GM23338 (cell line): ENCODE measurements at regions not wholly inside any gene's neighbourhood (a gene's known extent, or its start where the extent isn't known, plus 50 kb on each side); places are given as distances from the start of the nearest gene placed in this dataset.

Source experiments
- ATAC-seq: fragments of 200-7000 bp; cut with Tn5 transposase; 3 replicates; pipeline ENCODE4 v1.9.1; 2020
- DNase-seq: peaks from one replicate; pipeline ENCODE4 v3.0.0-alpha.2; 2015; ENCODE audit warnings: low spot score
- H2AFZ ChIP-seq: fragments of 200-600 bp; sonication (generic); 2 replicates; pipeline ENCODE4 v1.8.0; 2016; ENCODE audit warnings: antibody characterized with exemption, mild to moderate bottlenecking, moderate library complexity
- H3F3A ChIP-seq: fragments of 200-600 bp; sonication (generic); replicated peaks from 2 replicates; pipeline ENCODE4 v1.8.0; 2017; ENCODE audit warnings: antibody characterized with exemption, mixed run types, low read depth
- H3K27ac ChIP-seq: fragments of 200-600 bp; sonication (generic); 2 replicates; pipeline ENCODE4 v1.6.1; 2016; ENCODE audit warnings: low read depth
- H3K27me3 ChIP-seq: fragments of 200-600 bp; sonication (generic); 2 replicates; pipeline ENCODE4 v1.8.0; 2016; ENCODE audit warnings: mild to moderate bottlenecking, mixed run types, moderate library complexity; ENCODE audit not compliant: insufficient read depth
- H3K36me3 ChIP-seq: fragments of 200-600 bp; sonication (generic); 2 replicates; pipeline ENCODE4 v1.8.0; 2016; ENCODE audit warnings: mild to moderate bottlenecking; ENCODE audit not compliant: insufficient read depth
- H3K4me1 ChIP-seq: fragments of 200-600 bp; sonication (generic); 2 replicates; pipeline ENCODE4 v1.8.0; 2016; ENCODE audit warnings: mild to moderate bottlenecking, moderate library complexity; ENCODE audit not compliant: insufficient read depth
- H3K4me2 ChIP-seq: fragments of 200-600 bp; sonication (generic); 2 replicates; pipeline ENCODE4 v1.7.1; 2017; ENCODE audit warnings: mixed run types
- H3K4me3 ChIP-seq: fragments of 200-600 bp; sonication (generic); 2 replicates; pipeline ENCODE4 v1.6.1; 2016; ENCODE audit warnings: mixed run types
- H3K79me2 ChIP-seq: fragments of 200-600 bp; sonication (generic); replicated peaks from 2 replicates; pipeline ENCODE4 v1.8.0; 2017; ENCODE audit warnings: mild to moderate bottlenecking; ENCODE audit not compliant: insufficient read depth
- H3K9me2 ChIP-seq: fragments of 200-600 bp; sonication (generic); 2 replicates; pipeline ENCODE4 v1.8.0; 2017; ENCODE audit not compliant: insufficient read depth
- H4K20me1 ChIP-seq: fragments of 200-600 bp; sonication (generic); replicated peaks from 2 replicates; pipeline ENCODE4 v1.8.0; 2017; ENCODE audit warnings: mild to moderate bottlenecking; ENCODE audit not compliant: insufficient read depth
- H3K27ac Mint-ChIP-seq: 2 replicates; pipeline ENCODE4 v1.8.0; 2020; ENCODE audit warnings: inconsistent platforms, mild to moderate bottlenecking, moderate library complexity, mixed read lengths
- H3K27me3 Mint-ChIP-seq: 3 replicates; pipeline ENCODE4 v1.8.0; 2022; ENCODE audit warnings: low read depth, mild to moderate bottlenecking, moderate library complexity, mixed read lengths, inconsistent platforms; ENCODE audit not compliant: insufficient read depth, poor library complexity
- H3K36me3 Mint-ChIP-seq: 3 replicates; pipeline ENCODE4 v1.8.0; 2021; ENCODE audit warnings: low read depth, mild to moderate bottlenecking, inconsistent platforms, moderate library complexity, mixed read lengths
- H3K4me1 Mint-ChIP-seq: 3 replicates; pipeline ENCODE4 v1.8.0; 2020; ENCODE audit warnings: mild to moderate bottlenecking, inconsistent platforms, mixed read lengths
- H3K4me3 Mint-ChIP-seq: 3 replicates; pipeline ENCODE4 v1.8.0; 2021; ENCODE audit warnings: moderate library complexity, mild to moderate bottlenecking, inconsistent platforms, mixed read lengths
- H3K9me3 Mint-ChIP-seq: 3 replicates; pipeline ENCODE4 v1.8.0; 2020; ENCODE audit warnings: moderate library complexity, mild to moderate bottlenecking, inconsistent platforms, mixed read lengths
- CREB1 ChIP-seq: fragments of 250-450 bp; sonication (Bioruptor Pico); IDR thresholded peaks from 2 replicates; pipeline ENCODE4 v1.5.0; 2020; ENCODE audit warnings: low read depth, mild to moderate bottlenecking, moderate library complexity
- CTCF ChIP-seq, 2 experiments: fragments of 200-600 bp in 1 of 2; sonication (generic) in 1 of 2; conservative IDR thresholded peaks; 2 replicates each; pipeline versions ENCODE4 v1.5.1 to v1.6.1; 2016 to 2017; ENCODE audit warnings: antibody characterized with exemption in 2 of 2, low read depth in 2 of 2, mild to moderate bottlenecking in 2 of 2, moderate library complexity in 1 of 2
- ETS1 ChIP-seq: IDR thresholded peaks from 2 replicates; pipeline ENCODE4 v1.6.1; 2016; ENCODE audit warnings: antibody characterized with exemption
- EZH2 ChIP-seq: fragments of 200-600 bp; sonication (generic); IDR thresholded peaks from one replicate; pipeline ENCODE4 v1.8.0; 2017; ENCODE audit warnings: antibody characterized with exemption, mild to moderate bottlenecking, low read depth; ENCODE audit not compliant: unreplicated experiment
- EZH2phosphoT487 ChIP-seq: fragments of 200-600 bp; sonication (generic); IDR thresholded peaks from one replicate; pipeline ENCODE4 v1.8.1; 2018; ENCODE audit warnings: antibody characterized with exemption; ENCODE audit not compliant: unreplicated experiment
- JUNB ChIP-seq: IDR thresholded peaks from one replicate; pipeline ENCODE4 v1.6.1; 2016; ENCODE audit warnings: antibody characterized with exemption; ENCODE audit not compliant: unreplicated experiment
- NANOG ChIP-seq: IDR thresholded peaks from 2 replicates; pipeline ENCODE4 v1.6.1; 2016; ENCODE audit warnings: antibody characterized with exemption, borderline replicate concordance
- POLR2AphosphoS5 ChIP-seq: IDR thresholded peaks from 2 replicates; pipeline ENCODE4 v1.6.1; 2016; ENCODE audit warnings: antibody characterized with exemption, low read depth
- STAT1 ChIP-seq: IDR thresholded peaks from one replicate; pipeline ENCODE4 v1.6.1; 2016; ENCODE audit warnings: antibody characterized with exemption; ENCODE audit not compliant: unreplicated experiment
- ZNF114 ChIP-seq: fragments of 250-450 bp; sonication (Bioruptor Pico); IDR thresholded peaks from 2 replicates; pipeline ENCODE4 v1.5.0; 2020; ENCODE audit warnings: mild to moderate bottlenecking, moderate library complexity
- ZNF331 ChIP-seq: fragments of 250-450 bp; sonication (Bioruptor Pico); IDR thresholded peaks from 2 replicates; pipeline ENCODE4 v1.5.0; 2020; ENCODE audit warnings: low read depth, mild to moderate bottlenecking, moderate library complexity
- TF ChIP-seq, protein P1 (sequence below): fragments of 250-450 bp; sonication (Bioruptor Pico); IDR thresholded peaks from 2 replicates; pipeline ENCODE4 v1.5.0; 2020; ENCODE audit warnings: mild to moderate bottlenecking, moderate library complexity
- TF ChIP-seq, protein P2 (sequence below): IDR thresholded peaks from one replicate; pipeline ENCODE4 v1.6.1; 2018; ENCODE audit warnings: antibody characterized with exemption; ENCODE audit not compliant: unreplicated experiment

GRCh38 chr5:98631311-98632054, 142.0 kb upstream of the RGMB start:
- no peak overlapping the region for H3K27ac ChIP-seq
- ATAC-seq: no peak
- DNase-seq: no peak
- Mint-ChIP-seq H3K36me3 (no peaks in the 10 kb centered on the region), H3K4me1 (peaks cover 12% of the 10 kb centered on the region), H3K27ac (no peak overlapping the region), H3K27me3 (peaks cover 3% of the 10 kb centered on the region), H3K9me3 (peaks cover 6% of the 10 kb centered on the region; the same call in 2 of the 3 replicates), H3K4me3 (no peak overlapping the region)
- H2AFZ ChIP-seq: no peak overlapping the region
- TF ChIP-seq JUNB (no peak), CREB1 (CRISPR knock-in tag) (no peak), ZNF114 (no peak), CTCF (conservative IDR thresholded peaks at IDR 0.05; ENCODE audit: low read depth in 2 of 2) (no peak), EZH2 (no peak), NANOG (no peak), EZH2phosphoT487 (no peak), POLR2AphosphoS5 (no peak), ETS1 (no peak), STAT1 (no peak), ZNF331 (CRISPR knock-in tag) (no peak)
- TF ChIP-seq, protein P1, sequence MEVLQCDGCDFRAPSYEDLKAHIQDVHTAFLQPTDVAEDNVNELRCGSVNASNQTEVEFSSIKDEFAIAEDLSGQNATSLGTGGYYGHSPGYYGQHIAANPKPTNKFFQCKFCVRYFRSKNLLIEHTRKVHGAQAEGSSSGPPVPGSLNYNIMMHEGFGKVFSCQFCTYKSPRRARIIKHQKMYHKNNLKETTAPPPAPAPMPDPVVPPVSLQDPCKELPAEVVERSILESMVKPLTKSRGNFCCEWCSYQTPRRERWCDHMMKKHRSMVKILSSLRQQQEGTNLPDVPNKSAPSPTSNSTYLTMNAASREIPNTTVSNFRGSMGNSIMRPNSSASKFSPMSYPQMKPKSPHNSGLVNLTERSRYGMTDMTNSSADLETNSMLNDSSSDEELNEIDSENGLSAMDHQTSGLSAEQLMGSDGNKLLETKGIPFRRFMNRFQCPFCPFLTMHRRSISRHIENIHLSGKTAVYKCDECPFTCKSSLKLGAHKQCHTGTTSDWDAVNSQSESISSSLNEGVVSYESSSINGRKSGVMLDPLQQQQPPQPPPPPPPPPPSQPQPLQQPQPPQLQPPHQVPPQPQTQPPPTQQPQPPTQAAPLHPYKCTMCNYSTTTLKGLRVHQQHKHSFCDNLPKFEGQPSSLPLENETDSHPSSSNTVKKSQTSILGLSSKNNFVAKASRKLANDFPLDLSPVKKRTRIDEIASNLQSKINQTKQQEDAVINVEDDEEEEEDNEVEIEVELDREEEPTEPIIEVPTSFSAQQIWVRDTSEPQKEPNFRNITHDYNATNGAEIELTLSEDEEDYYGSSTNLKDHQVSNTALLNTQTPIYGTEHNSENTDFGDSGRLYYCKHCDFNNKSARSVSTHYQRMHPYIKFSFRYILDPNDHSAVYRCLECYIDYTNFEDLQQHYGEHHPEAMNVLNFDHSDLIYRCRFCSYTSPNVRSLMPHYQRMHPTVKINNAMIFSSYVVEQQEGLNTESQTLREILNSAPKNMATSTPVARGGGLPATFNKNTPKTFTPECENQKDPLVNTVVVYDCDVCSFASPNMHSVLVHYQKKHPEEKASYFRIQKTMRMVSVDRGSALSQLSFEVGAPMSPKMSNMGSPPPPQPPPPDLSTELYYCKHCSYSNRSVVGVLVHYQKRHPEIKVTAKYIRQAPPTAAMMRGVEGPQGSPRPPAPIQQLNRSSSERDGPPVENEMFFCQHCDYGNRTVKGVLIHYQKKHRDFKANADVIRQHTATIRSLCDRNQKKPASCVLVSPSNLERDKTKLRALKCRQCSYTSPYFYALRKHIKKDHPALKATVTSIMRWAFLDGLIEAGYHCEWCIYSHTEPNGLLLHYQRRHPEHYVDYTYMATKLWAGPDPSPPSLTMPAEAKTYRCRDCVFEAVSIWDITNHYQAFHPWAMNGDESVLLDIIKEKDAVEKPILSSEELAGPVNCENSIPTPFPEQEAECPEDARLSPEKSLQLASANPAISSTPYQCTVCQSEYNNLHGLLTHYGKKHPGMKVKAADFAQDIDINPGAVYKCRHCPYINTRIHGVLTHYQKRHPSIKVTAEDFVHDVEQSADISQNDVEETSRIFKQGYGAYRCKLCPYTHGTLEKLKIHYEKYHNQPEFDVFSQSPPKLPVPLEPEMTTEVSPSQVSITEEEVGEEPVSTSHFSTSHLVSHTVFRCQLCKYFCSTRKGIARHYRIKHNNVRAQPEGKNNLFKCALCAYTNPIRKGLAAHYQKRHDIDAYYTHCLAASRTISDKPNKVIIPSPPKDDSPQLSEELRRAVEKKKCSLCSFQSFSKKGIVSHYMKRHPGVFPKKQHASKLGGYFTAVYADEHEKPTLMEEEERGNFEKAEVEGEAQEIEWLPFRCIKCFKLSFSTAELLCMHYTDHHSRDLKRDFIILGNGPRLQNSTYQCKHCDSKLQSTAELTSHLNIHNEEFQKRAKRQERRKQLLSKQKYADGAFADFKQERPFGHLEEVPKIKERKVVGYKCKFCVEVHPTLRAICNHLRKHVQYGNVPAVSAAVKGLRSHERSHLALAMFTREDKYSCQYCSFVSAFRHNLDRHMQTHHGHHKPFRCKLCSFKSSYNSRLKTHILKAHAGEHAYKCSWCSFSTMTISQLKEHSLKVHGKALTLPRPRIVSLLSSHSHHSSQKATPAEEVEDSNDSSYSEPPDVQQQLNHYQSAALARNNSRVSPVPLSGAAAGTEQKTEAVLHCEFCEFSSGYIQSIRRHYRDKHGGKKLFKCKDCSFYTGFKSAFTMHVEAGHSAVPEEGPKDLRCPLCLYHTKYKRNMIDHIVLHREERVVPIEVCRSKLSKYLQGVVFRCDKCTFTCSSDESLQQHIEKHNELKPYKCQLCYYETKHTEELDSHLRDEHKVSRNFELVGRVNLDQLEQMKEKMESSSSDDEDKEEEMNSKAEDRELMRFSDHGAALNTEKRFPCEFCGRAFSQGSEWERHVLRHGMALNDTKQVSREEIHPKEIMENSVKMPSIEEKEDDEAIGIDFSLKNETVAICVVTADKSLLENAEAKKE (CRISPR knock-in tag): no peak
- TF ChIP-seq, protein P2, sequence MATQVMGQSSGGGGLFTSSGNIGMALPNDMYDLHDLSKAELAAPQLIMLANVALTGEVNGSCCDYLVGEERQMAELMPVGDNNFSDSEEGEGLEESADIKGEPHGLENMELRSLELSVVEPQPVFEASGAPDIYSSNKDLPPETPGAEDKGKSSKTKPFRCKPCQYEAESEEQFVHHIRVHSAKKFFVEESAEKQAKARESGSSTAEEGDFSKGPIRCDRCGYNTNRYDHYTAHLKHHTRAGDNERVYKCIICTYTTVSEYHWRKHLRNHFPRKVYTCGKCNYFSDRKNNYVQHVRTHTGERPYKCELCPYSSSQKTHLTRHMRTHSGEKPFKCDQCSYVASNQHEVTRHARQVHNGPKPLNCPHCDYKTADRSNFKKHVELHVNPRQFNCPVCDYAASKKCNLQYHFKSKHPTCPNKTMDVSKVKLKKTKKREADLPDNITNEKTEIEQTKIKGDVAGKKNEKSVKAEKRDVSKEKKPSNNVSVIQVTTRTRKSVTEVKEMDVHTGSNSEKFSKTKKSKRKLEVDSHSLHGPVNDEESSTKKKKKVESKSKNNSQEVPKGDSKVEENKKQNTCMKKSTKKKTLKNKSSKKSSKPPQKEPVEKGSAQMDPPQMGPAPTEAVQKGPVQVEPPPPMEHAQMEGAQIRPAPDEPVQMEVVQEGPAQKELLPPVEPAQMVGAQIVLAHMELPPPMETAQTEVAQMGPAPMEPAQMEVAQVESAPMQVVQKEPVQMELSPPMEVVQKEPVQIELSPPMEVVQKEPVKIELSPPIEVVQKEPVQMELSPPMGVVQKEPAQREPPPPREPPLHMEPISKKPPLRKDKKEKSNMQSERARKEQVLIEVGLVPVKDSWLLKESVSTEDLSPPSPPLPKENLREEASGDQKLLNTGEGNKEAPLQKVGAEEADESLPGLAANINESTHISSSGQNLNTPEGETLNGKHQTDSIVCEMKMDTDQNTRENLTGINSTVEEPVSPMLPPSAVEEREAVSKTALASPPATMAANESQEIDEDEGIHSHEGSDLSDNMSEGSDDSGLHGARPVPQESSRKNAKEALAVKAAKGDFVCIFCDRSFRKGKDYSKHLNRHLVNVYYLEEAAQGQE: no peak
- H4K20me1 ChIP-seq: no peaks in the 10 kb centered on the region
- H3K27me3 ChIP-seq: no peaks in the 10 kb centered on the region
- no peak overlapping the region for H3K4me3 ChIP-seq
- H3K79me2 ChIP-seq: no peaks in the 10 kb centered on the region
- H3F3A ChIP-seq: no peaks in the 10 kb centered on the region
- H3K9me2 ChIP-seq: no peaks in the 10 kb centered on the region
- no peak overlapping the region for H3K4me2 ChIP-seq
- H3K36me3 ChIP-seq: no peaks in the 10 kb centered on the region
- H3K4me1 ChIP-seq: peaks cover 11% of the 10 kb centered on the region
